ENCODE measurements at regions not wholly inside any gene's neighbourhood (a gene's known extent, or its start where the extent isn't known, plus 50 kb on each side); places are given as distances from the start of the nearest gene placed in this dataset.

GRCh38 chr2:125281242-125281641, 1256.2 kb downstream of the CNTNAP5 start:
- TF ChIP-seq, protein P1, sequence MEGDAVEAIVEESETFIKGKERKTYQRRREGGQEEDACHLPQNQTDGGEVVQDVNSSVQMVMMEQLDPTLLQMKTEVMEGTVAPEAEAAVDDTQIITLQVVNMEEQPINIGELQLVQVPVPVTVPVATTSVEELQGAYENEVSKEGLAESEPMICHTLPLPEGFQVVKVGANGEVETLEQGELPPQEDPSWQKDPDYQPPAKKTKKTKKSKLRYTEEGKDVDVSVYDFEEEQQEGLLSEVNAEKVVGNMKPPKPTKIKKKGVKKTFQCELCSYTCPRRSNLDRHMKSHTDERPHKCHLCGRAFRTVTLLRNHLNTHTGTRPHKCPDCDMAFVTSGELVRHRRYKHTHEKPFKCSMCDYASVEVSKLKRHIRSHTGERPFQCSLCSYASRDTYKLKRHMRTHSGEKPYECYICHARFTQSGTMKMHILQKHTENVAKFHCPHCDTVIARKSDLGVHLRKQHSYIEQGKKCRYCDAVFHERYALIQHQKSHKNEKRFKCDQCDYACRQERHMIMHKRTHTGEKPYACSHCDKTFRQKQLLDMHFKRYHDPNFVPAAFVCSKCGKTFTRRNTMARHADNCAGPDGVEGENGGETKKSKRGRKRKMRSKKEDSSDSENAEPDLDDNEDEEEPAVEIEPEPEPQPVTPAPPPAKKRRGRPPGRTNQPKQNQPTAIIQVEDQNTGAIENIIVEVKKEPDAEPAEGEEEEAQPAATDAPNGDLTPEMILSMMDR (conservative IDR thresholded peaks at IDR 0.05; ENCODE audit: low read length): no peak
- TF ChIP-seq EZH2phosphoT487 (IDR thresholded peaks at IDR 0.05; ENCODE audit: borderline replicate concordance): no peak

All from Loucy (cell line).